ENCODE measurements at regions not wholly inside any gene's neighbourhood (a gene's known extent, or its start where the extent isn't known, plus 50 kb on each side); places are given as distances from the start of the nearest gene placed in this dataset.

DNA sequence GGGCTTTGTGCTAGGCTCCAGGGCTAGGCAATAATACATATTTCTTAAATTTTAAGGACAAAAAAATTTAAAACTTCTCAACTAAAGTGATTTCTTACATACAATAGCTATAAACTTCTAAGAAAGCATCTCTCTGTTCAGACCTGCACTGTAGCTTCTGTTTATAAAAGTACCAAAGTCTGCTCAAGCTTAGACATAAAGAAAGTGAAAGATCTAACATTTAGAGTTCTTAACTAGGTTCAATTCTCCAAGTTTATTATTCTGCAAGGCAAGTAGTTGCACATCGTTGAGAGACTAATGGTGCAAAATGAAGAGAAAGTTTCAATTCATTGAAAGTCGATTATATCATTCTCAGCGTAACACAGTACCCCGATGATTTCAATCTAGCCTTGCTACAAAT lies 857.4 kb upstream of the HTR2C start:
- DNase-seq, result no peak

DNA sequence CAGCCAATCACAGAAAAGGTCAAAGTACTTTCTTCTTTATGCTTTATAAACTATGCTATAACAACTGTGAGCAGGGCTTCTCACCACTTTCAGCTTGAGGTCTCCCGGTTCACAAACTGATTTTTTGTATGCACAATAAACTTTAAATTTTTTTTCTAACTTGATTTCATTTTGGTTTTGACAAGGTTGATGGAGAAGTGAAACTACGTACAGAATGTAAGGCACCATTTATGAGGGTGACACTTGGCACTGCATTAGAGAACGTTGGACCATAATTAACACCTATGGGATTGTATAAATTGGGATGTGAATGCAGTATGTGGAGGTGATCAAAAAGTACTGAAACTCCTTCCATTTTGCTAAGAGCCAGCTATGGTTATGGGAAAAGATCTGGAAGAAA lies 857.9 kb upstream of the HTR2C start:
- DNase-seq, result no peak

DNA sequence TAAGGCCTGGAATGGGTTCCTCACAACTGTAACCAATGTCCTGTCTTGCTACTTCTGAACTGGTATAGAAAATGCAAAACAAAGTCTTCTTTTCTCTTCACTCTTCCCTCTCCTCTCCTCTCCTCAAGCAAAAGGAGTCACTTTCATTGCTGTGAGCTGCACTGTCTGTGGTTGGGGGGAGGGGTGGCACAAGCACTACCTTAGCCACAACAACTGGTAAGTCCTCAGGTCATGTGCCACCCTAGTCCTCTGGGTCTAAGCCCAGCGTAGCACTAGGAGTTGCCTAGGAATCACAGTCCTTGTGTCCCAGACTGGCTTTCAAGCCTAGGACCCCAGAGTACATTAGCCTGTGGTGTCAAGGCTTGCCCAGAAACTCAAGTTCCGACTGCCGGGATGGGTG lies 859.3 kb upstream of the AMOT start:
- no peak for DNase-seq

DNA sequence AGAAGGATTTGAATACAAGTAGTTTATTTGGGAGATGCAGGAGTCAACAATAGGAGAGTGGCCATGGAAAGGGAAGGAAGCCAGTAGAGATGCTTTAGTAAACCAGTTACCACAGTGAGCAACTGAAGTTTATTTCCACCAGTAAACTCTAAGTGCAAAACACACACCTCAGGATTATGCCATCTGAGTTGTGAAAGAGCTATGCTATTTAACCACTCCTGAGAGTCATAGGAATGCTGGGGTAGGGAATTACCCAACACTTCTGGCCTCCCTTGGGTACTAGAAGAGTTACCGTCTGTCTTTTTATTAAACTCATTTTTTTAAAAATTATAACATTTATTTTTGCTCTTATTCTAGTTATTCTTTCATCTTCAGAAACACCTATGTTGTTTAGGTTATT lies 834.6 kb upstream of the AMOT start:
- no peak for DNase-seq

DNA sequence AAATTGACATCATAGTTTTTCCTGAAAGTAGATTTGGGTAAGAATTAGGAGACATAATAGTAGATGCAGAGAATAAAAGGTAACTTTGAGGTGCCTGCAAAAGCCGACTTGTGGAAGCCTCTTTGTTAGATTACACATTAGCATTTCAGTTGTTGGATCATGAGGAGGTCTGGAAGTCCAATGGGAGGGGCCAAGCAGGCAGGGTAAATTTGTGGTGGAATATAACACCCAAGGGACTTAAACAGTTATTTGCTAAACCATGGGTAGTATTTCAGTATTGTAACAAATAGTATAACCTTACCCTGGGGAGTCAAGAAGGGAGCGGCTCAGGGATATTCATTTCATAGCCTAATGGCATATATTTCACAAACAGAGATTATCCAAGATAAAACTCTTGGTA lies 810.7 kb upstream of the AMOT start:
- no peak for DNase-seq

DNA sequence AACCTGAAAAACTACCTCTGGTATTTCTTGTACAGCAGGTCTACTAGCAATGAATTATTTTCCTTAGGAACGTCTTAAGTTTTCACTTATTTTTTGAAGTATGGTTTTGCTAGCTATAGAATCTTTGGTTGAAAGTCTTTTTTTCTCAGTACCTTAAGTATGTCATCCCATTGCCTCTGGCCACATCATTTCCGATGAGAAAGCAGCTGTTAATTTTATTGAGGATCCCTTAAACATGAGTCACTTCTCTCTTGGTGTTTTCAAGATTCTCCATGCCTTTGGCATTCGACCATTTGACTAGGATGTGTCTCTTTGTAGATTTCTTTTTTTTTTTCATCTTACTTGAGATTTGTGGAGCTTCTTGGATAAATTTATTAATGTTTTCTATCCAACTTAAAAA lies 803.8 kb upstream of the AMOT start:
- no peak for DNase-seq

DNA sequence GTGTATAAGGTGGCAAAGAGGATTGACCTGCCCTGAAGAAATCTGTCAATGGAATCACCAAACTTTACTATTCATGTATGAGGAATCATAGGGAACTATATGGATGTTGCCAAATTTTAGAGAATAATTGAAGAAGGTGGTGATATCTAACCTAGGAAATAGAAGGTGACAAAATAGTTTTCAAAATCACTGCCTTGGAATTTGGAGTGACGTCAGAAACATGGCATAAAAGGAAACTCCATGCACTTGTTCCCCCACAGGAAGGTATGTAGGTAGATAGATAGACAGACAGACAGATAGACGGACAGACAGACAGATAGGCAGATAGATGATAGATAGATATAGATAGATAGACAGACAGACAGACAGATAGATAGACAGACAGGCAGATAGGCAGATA lies 793.9 kb upstream of the AMOT start:
- DNase-seq, result no peak

DNA sequence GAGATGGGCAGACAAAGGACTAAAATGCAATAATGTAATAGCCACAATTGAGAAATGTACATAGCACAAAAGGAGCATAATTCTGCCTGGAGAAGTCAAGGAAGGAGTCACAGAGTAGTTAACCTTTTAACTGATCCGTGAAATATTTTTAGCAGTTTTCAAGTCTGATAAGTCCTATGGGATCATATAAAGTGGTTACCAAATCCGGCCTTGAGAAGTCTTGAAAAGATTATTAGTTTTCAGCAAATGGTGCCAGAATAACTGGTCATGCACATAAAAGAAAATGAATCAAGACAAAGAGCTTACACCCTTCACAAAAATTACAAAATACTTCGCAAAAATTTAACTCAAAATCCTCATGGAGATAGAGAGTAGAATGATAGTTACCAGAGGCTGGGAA lies 788.7 kb upstream of the AMOT start:
- DNase-seq, result no peak

DNA sequence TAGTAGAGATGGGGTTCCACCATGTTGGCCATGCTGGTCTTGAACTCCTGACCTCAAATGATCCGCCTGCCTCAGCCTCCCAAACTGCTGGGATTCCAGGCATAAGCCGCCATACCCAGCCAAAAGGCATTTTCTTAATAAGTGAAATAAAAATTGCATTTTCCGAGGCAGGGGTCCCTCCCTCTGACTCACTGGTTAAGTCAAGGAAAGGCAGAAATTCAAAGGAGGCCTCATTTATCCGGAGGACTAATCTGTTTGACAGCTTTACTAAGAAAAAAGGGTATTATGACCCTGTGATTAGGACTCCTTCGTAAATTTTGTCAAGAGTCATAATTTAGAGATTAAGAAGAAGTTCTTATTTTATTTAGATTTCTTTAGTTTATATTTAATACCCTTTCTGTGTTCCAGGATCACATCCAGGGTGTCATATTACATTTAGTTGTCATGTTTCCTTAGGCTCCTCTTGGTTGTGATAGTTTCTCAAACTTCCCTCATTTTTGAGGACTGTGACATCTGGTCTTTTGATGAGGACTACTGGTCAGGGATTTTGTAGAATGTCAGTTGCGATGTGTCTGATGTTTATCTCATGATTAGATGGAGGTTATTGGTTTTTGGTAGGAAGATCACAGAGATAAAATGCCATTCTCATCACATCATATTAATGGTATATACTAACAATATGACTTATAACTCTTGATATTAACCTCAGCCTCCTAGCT lies 753.7 kb upstream of the AMOT start:
- DNase-seq, result no peak

DNA sequence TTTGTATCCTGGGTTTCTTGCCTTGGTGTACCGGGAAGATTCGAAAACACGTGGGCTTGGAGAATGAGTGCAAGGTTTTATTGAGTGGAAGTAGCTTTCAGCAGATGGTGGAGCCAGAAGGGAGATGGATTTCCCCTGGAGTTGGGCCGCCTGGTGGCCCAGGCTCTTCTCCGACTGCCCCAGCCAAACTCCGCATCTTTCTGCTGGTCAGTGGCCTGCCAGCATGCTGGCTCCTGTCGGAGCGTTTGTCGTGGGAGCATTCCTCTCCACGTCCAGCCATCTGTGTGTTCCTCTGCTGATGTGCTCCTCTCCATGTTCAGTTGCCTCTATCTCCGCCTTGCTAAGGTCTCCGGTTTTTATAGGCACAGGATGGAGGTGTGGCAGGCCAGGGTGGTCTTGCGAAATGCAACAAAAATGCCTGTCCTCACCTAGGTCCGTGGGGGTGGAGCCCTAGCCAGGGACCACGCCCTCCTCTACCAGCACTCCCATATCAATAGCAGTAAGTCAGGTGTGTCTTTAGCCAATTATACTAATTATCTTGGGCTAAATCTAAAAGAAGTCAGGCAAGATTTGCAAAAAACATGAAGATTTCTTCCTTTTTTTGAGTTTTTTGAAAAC lies 745.8 kb upstream of the AMOT start:
- no peak for DNase-seq

DNA sequence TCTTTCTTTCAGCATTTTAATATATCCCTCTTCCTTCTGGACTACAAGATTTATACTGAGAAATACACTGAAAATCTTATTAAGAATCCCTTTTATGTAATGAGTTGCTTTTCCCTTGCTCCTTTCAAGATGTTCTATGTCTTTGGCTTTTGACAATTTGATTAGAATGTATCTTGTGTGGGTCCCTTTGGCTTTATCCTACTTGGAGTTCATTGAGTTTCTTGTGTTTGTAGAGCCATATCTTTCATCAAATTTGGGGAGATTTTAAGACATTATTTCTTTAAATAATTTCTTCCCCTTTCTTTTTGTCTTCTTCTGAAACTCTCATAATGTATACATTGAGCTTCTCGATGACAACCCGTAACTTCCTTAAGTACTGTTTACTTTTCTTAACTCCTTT lies 739.9 kb upstream of the AMOT start:
- DNase-seq, result no peak

DNA sequence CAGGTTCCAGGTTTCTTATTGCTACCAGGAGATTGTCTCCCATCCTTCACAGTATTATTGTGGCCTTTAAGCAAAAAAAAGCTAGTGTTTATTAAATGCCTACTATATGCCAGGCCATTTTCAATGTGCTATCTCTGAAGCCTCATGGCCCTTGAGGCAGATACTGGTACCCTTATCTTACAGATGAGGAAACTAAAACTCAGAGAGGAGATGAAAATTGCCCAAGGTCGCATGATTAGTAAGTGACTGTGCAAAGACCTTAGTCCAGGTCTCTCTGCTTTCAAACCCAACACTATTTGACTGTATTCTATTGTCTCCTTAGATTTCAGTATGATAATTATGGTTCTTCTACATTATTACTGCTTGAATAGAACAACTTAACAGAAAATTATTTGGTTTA lies 717.9 kb upstream of the AMOT start:
- DNase-seq, result no peak

DNA sequence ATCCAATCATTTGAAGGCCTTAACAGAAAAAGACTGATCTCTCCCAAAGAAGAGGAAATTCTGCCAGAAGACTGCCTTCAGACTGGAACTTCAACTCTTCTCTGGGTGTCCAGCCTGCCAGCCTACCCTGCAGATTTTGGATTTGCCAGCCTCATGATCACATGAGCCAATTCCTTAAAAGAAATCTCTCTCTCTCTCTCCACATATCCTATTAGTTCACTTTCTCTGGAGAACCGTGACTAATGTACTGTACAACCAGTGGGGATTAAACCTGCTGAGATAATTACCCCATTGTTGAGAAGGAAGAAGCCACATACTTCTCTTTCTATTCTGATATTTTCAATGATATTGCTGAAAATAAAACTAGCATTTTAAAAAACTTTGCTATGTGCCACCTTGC lies 711.3 kb upstream of the AMOT start:
- no peak for DNase-seq

DNA sequence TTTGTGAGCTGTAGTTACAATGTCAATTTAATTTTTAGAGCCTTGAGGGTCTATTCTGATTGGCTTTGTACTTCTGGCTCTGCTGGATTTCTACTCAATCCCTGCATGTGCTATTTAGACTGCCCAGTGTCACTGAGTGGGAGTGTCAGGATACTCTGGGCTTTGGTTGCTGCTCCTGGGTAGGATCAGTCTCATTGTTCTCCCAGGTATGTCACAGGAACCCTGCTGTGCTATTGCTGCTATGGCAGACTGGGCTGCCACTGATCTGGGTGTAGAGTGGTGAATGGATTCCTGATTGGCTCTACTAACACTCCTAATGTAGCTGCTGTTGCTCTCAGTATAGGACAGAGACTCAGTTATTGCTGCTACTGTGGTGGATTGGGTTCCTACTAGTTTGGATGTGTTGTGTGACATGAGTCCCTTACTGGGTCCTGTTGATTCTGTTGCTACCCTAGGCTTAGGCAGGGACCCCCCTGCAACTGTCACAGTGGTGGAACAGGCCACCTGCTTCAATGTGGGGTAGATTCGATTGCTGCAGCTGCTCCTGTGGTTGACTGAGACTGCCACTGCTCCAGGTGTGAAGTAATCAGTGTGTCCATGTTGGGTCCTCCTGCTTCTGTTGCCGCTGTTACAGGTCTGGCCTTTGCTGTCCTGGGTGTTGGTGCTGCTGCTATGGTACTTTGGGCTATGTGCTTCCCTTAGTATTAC lies 707.8 kb upstream of the AMOT start:
- peak; percentile 68 for DNase-seq

DNA sequence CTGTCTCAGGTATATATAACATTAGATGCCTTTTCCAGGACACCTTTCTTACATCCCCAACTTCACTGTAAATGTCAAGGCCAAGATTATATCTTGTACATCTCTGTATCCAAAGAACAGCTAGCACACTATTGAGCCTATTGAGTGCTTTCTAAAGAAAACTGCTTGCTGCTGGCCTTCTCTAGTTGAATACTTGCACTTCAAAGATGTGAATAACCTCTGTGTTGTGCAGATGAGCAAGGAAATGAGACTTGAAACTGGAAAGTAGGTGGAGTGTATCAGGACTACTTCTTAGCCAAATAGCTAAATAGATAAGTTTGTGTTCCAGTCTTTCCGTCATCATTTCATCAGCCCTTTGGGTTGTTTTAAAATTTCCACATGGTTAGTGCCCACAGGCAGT lies 704.4 kb upstream of the AMOT start:
- no peak for DNase-seq

DNA sequence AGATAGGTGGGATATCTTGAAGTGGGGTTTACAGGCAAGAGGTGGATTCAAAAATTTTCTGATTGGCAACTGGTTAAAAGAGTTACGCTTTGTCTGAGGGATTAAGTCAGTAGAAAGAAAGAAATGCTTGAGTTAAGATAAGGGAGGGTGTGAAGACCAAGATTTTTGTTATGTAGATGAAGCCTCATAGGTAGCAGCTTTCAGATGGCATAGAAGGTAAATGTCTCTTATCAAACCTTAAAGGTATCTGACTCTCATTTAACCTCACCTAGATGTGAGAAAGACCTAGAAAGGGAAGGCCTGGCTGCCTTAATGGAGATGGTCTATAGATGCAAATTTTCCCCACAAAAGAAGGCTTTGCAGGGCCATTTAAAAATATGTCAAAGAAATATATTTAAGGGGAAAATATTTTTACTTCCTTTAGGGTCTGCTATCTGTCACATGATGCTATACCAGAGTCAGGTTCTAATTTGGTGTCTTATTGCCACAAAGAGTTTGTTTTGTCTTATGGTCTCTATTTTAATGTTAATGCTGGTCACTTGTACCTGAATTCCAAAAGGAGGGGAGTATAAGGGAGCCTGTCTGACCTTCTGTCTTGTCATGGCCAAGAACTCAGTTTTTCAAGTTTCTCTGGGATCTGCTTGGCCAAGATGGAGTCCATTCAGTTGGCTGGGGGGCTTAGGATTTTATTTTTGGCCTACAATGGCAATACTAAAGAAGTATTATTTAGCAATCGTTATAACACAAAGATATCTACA lies 699.1 kb upstream of the AMOT start:
- no peak for DNase-seq

DNA sequence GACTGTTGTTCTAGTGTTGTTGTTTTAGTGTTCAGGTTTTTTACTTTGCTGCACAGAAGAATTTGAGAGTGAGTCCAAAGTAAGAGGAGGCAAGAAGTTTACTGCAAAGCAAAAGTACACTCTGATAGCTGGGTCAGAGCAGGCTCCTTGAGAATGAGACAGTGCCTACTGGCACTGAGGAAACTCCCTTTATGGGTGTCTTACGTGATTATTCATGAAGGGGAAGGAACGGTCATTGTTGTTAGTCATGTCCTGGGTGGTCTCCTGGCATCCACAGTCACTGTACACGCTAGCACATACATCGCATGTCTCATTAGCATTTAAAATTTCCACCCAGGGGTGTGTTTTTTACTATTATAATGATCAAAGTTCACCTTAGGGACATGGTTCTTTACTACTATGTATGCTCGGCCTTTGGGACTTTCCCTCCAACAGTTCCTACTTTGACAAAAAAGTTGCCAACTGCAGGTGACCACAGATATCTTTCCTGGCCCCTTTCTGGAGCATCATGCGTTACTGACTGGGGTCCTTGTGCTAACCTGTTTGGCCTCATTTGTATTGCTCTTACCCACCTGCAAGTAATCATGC lies 688.9 kb upstream of the AMOT start:
- no peak for DNase-seq

DNA sequence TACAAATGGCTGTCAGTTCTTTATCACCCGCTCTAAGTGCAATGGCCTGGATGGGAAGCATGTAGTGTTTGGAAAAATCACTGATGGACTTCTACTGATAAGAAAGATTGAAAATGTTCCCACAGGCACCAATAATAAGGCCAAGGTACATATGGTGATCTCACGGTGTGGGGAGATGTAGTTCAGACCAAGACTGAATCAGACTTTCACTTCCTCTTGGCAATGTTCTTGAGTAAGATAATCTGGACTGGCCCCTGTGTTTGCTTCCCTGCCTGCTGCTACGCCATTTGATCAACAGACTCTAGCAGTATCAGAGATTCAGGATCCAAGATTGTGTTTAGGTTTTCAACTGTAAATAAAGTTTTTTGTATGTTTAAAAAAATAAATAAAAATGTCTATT lies 682.2 kb upstream of the AMOT start:
- DNase-seq, result no peak

DNA sequence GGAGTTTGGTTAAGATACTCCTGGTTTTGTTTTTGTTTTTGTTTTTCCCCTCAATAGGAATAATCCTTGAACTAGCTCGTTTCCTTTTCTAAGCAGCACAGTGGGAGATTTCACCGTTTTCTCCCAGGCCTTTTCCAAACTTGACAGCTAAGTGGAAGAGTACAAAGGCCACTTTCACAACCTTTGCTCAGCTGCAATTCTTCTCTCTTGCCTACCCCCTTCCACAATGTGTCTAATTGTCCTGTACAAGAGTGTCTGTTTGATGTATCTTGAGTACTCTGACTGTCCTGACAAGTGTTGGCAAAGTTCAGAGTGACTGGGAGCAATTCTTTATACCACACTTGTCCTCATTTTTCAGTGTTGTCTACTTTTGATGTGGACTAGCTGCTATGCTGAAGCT lies 674.3 kb upstream of the AMOT start:
- no peak for DNase-seq

DNA sequence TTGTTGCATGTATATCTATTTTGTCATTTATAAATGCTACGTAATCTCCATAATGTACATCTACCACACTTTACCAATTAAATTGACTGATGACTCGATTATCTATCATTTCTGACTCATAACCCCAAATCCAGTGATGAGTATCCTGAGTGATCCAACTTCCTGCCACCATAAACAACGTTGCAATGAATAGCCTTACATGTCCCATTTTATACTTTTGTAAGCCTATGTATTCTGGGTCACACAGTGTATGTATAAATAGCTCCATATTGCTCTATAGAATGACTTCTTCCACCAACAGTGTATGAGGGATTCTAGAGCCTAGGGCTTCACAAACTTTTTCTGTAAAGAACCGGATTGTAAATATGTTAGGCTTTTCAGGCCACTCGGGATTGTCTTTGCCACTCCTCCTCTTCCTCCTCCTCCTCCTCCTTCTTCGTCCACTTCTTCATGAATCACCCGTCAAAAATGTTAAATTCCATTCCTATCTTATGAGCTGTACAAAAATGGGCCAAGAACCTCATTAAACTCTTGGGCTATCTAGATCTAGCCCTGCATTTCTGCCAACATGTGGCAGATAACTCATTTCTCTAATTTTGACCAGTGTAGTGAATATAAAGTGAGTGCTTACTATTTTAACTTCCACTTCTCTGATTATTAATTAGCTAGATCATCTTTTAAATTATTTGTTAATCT lies 672.2 kb upstream of the AMOT start:
- DNase-seq, result no peak

DNA sequence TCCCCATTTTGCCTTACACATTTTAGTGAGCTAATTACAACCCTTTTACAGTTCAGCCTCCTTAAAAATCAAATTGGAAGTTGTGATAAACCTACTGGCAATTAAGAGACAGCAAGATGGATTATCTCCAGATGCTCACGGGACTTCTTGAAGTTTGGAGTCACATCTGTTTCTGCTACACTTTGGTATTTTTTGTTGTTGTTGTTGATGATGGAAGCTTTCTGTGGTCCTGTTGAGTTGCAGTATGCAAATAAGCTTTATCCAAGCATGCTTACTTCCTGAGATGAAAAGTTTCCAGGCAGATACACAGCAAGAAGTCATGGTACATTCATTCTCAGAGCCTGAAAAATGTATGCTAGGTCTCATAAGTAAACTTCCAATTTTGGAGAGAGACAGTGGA lies 670.0 kb upstream of the AMOT start:
- no peak for DNase-seq

DNA sequence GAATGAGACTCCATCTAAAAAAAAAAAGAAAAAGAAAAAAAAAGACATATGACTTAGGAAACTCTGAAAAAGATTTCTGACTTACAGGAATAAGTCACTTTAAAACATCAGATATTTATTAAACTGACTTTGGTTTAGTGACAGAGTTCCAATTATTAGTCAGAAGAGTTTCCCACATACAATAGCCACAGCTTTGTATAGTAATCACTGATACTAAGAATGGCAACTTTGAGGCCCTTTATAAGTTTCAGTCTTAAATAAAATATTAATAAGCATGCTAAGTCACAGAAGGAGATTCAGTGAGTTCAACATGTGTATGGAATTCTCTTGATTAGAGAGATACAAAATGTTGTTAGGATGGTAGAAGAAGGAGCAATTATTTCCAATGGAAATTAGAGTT lies 652.3 kb upstream of the AMOT start:
- no peak for DNase-seq

DNA sequence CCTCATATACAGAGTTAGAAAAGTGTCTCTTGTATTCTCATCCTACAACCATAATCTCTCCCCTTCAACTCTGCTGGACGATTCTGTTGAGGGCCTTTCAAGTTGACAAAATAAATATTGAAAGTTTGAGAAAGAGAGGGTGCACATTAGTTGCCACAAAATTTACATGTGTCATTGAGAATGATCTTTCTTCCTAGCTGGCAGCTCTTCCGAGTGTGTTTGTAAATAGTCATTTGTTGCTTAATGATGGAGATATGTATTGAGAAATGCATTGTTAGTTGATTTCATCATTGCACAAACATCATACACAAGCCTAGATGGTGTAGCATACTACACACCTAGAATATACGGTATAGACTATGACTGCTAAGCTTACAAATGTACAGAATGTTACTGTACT lies 632.8 kb upstream of the AMOT start:
- no peak for DNase-seq
